GM12878 (cell line): ENCODE measurements at regions not wholly inside any gene's neighbourhood (a gene's known extent, or its start where the extent isn't known, plus 50 kb on each side); places are given as distances from the start of the nearest gene placed in this dataset.

Source experiments
- ATAC-seq: fragments of 200-7000 bp; cut with Tn5 transposase; 3 replicates; pipeline ENCODE4 v1.9.1; 2020; ENCODE audit warnings: mild to moderate bottlenecking, moderate library complexity
- BruUV-seq: library from RNA; stranded (reverse); fragments of 400-500 nt; replicated peaks from 2 replicates; lab custom pipeline; 2021; lab: Mats Ljungman, UMichigan
- CTCF ChIA-PET: fragments of 300-600 bp; sonication (Branson Sonifier 250); formaldehyde crosslinking; extraction: SDS; loops from one replicate; lab custom pipeline; 2021; ENCODE audit warnings: inconsistent platforms; lab: Yijun Ruan, JAX
- POLR2A ChIA-PET: fragments of 350-600 bp; formaldehyde crosslinking; extraction: SDS; loops from one replicate; lab custom pipeline; 2021; ENCODE audit warnings: inconsistent platforms; lab: Charles Lee
- RAD21 ChIA-PET: fragments of 300-600 bp; sonication (Branson Sonifier 250); formaldehyde crosslinking; loops from one replicate; lab custom pipeline; 2023; ENCODE audit warnings: antibody characterized with exemption; ENCODE audit not compliant: unreplicated experiment; lab: Charles Lee
- SMC1A ChIA-PET: fragments of 300-600 bp; sonication (Branson Sonifier 250); formaldehyde crosslinking; loops from one replicate; lab custom pipeline; 2023; ENCODE audit not compliant: unreplicated experiment, uncharacterized antibody; lab: Charles Lee
- DNase-seq: peaks from one replicate; pipeline ENCODE4 v3.0.0-alpha.2; 2011; ENCODE audit warnings: low read depth, low spot score
- FAIRE-seq: peaks from 3 replicates; lab custom pipeline; 2011; peaks lifted over from hg19 to GRCh38; lab: Jason Lieb, UNC
- H2AFZ ChIP-seq: 2 replicates; pipeline ENCODE4 v1.6.0; 2011; ENCODE audit warnings: low read depth, low read length, control low read depth; ENCODE audit not compliant: control insufficient read depth
- H3K27ac ChIP-seq: 2 replicates; pipeline ENCODE4 v1.5.1; 2011; ENCODE audit warnings: control low read depth; ENCODE audit not compliant: control insufficient read depth, insufficient read depth
- H3K27me3 ChIP-seq, 2 experiments: replicated peaks in 1 of 2; 2 replicates each; pipeline versions ENCODE4 v1.6.0 to v1.6.1; 2011; ENCODE audit warnings: low read length in 1 of 2; ENCODE audit not compliant: control insufficient read depth in 2 of 2, insufficient read depth in 2 of 2
- H3K36me3 ChIP-seq, 2 experiments: 2 replicates each; pipeline ENCODE4 v1.5.1; 2011; ENCODE audit warnings: low read length in 1 of 2; ENCODE audit not compliant: control insufficient read depth in 2 of 2, insufficient read depth in 2 of 2
- H3K4me1 ChIP-seq: 2 replicates; pipeline ENCODE4 v1.6.1; 2011; ENCODE audit warnings: mild to moderate bottlenecking, low read length, moderate library complexity, mixed read lengths; ENCODE audit not compliant: control insufficient read depth, insufficient read depth
- H3K4me2 ChIP-seq: 2 replicates; pipeline ENCODE4 v1.6.0; 2011; ENCODE audit warnings: control low read depth; ENCODE audit not compliant: control insufficient read depth, insufficient read depth
- H3K4me3 ChIP-seq: fragments of 200-600 bp; sonication (generic); 2 replicates; pipeline ENCODE4 v1.5.1; 2016
- H3K79me2 ChIP-seq: 2 replicates; pipeline ENCODE4 v1.6.0; 2011; ENCODE audit warnings: low read length; ENCODE audit not compliant: control insufficient read depth, insufficient read depth
- H3K9ac ChIP-seq: 2 replicates; pipeline ENCODE4 v1.8.0; 2011; ENCODE audit warnings: low read length, control low read depth, mixed read lengths; ENCODE audit not compliant: control insufficient read depth, insufficient read depth
- H3K9me3 ChIP-seq: replicated peaks from 3 replicates; pipeline ENCODE4 v1.5.1; 2011; ENCODE audit warnings: mild to moderate bottlenecking, low read length; ENCODE audit not compliant: control insufficient read depth, insufficient read depth
- H4K20me1 ChIP-seq: 2 replicates; pipeline ENCODE4 v1.6.0; 2011; ENCODE audit not compliant: control insufficient read depth, insufficient read depth
- ATF2 ChIP-seq: IDR thresholded peaks from 2 replicates; pipeline ENCODE4 v1.6.1; 2012; ENCODE audit warnings: low read length, inconsistent platforms
- BCL11A ChIP-seq: IDR thresholded peaks from 2 replicates; pipeline ENCODE4 v1.6.1; 2011; ENCODE audit warnings: low read depth, low read length
- CREB1 ChIP-seq: IDR thresholded peaks from 2 replicates; pipeline ENCODE4 v1.6.1; 2012; ENCODE audit warnings: low read depth, mild to moderate bottlenecking, inconsistent platforms
- KDM1A ChIP-seq: fragments of 200-600 bp; sonication (generic); IDR thresholded peaks from 2 replicates; pipeline ENCODE4 v1.6.1; 2016; ENCODE audit warnings: borderline replicate concordance
- MEF2A ChIP-seq: IDR thresholded peaks from 2 replicates; pipeline ENCODE4 v1.6.1; 2011; ENCODE audit warnings: low read depth, mild to moderate bottlenecking, low read length, moderate library complexity; ENCODE audit not compliant: insufficient read depth
- MYB ChIP-seq: fragments of 150-350 bp; IDR thresholded peaks from 2 replicates; pipeline ENCODE4 v1.6.1; 2014; ENCODE audit warnings: mild to moderate bottlenecking, low read depth, low read length, borderline replicate concordance
- MYC ChIP-seq: IDR thresholded peaks from 2 replicates; pipeline ENCODE4 v1.6.1; 2011; ENCODE audit warnings: mild to moderate bottlenecking, low read length, moderate library complexity, inconsistent platforms; ENCODE audit not compliant: insufficient read depth, insufficient replicate concordance, insufficient read length, severe bottlenecking
- NFYA ChIP-seq: IDR thresholded peaks from 2 replicates; pipeline ENCODE4 v1.6.1; 2011; ENCODE audit warnings: low read depth, mild to moderate bottlenecking, low read length, improper control_type of control experiment, borderline replicate concordance
- NR2F1 ChIP-seq: fragments of 450-650 bp; conservative IDR thresholded peaks from 2 replicates; pipeline ENCODE4 v1.6.1; 2017; ENCODE audit warnings: mild to moderate bottlenecking
- PML ChIP-seq: IDR thresholded peaks from 2 replicates; pipeline ENCODE4 v1.6.1; 2012; ENCODE audit warnings: low read length, inconsistent platforms
- POLR2A ChIP-seq: IDR thresholded peaks from 2 replicates; pipeline ENCODE4 v1.6.1; 2011; ENCODE audit warnings: low read depth, mild to moderate bottlenecking, low read length
- REST ChIP-seq: IDR thresholded peaks from 2 replicates; pipeline ENCODE4 v1.6.1; 2012; ENCODE audit warnings: mild to moderate bottlenecking, low read depth, low read length
- SRF ChIP-seq, 2 experiments: IDR thresholded peaks; 2 replicates each; pipeline ENCODE4 v1.6.1; 2011; ENCODE audit warnings: low read depth in 2 of 2, low read length in 2 of 2, mild to moderate bottlenecking in 1 of 2, moderate library complexity in 1 of 2
- SUZ12 ChIP-seq: fragments of 200-600 bp; sonication (generic); IDR thresholded peaks from one replicate; pipeline ENCODE4 v1.6.1; 2018; ENCODE audit warnings: antibody characterized with exemption, mild to moderate bottlenecking; ENCODE audit not compliant: unreplicated experiment
- WRNIP1 ChIP-seq: IDR thresholded peaks from 2 replicates; pipeline ENCODE4 v1.6.1; 2011; ENCODE audit warnings: low read depth, low read length, improper control_type of control experiment, borderline replicate concordance
- WGBS: methylation state at CpG from one replicate; pipeline ENCODE4 v1.1.6; 2016; ENCODE audit warnings: low lambda C conversion rate; ENCODE audit not compliant: insufficient replicate concordance, insufficient coverage; ENCODE audit errors: missing lambda C conversion rate; 5-methylcytosine and 5-hydroxymethylcytosine counted together
- in situ Hi-C: fragments of 300-500 bp; cut with MboI; formaldehyde crosslinking; loops from 9 replicates; pipeline ENCODE4 v1.14.3; 2018; ENCODE audit warnings: mixed read lengths
- intact Hi-C: fragments of 100-400 bp; cut with micrococcal nuclease; formaldehyde crosslinking; loops from one replicate; pipeline ENCODE4 v1.14.2; 2022; ENCODE audit not compliant: unreplicated experiment
- TF ChIP-seq, protein P1 (sequence below): IDR thresholded peaks from 2 replicates; pipeline ENCODE4 v1.6.1; 2012; ENCODE audit warnings: low read depth, low read length, improper control_type of control experiment
- TF ChIP-seq, protein P2 (sequence below): fragments of 450-650 bp; conservative IDR thresholded peaks from 2 replicates; pipeline ENCODE4 v1.6.1; 2017; ENCODE audit warnings: mild to moderate bottlenecking, moderate library complexity

DNA sequence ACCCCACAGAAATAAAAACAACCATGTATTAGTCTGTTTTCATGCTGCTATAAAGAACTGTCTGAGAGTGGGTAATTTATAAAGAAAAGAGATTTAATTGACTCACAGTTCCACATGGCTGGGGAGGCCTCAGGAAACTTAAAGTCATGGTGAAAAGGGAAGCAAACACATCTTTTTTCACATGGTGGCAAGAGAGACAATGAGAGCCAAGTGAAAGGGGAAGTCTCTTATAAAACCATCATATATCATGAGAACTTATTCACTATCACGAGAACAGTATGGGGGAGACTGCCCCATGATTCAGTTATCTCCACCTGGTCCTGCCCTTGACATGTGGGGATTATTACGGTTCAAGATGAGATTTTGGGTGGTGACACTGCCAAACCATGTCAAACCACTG lies 141.5 kb downstream of the ZMAT3 start:
- Histone ChIP-seq H3K4me3 (no peak overlapping the region), H3K79me2 (no peaks in the 10 kb centered on the region), H3K27ac (no peak overlapping the region), H3K4me2 (no peak overlapping the region), H3K9me3 (peaks cover 5% of the 10 kb centered on the region; the same call in 2 of the 3 replicates), H3K9ac (no peak overlapping the region), H4K20me1 (no peaks in the 10 kb centered on the region), H3K36me3 (no peaks in the 10 kb centered on the region), H3K27me3 (no peaks in the 10 kb centered on the region), H2AFZ (no peak overlapping the region), H3K4me1 (no peaks in the 10 kb centered on the region)
- ChIA-PET POLR2A (no interaction called here), CTCF (no interaction called here), SMC1A (interaction anchor here (0.7 kb wide), 1 partner anchor 39 kb away, joined by 4 read pairs; no protein-coding TSS in a partner anchor), RAD21 (no interaction called here)
- intact Hi-C loops: no loop called here
- WGBS: 0% methylated on average over 2 of the region's 2 CpGs
- no TSS peak for BruUV-seq
- TF ChIP-seq NFYA (no peak), BCL11A (no peak), KDM1A (no peak), MEF2A (no peak), PML (no peak), SUZ12 (no peak), POLR2A (no peak), WRNIP1 (no peak), MYC (no peak), CREB1 (no peak), SRF (IDR thresholded peaks at IDR 0.05; ENCODE audit: low read depth in 2 of 2, low read length in 2 of 2) (no peak), MYB (no peak), REST (no peak), ATF2 (no peak), NR2F1 (no peak)
- TF ChIP-seq, protein P1, sequence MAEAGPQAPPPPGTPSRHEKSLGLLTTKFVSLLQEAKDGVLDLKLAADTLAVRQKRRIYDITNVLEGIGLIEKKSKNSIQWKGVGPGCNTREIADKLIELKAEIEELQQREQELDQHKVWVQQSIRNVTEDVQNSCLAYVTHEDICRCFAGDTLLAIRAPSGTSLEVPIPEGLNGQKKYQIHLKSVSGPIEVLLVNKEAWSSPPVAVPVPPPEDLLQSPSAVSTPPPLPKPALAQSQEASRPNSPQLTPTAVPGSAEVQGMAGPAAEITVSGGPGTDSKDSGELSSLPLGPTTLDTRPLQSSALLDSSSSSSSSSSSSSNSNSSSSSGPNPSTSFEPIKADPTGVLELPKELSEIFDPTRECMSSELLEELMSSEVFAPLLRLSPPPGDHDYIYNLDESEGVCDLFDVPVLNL: no peak
- TF ChIP-seq, protein P2, sequence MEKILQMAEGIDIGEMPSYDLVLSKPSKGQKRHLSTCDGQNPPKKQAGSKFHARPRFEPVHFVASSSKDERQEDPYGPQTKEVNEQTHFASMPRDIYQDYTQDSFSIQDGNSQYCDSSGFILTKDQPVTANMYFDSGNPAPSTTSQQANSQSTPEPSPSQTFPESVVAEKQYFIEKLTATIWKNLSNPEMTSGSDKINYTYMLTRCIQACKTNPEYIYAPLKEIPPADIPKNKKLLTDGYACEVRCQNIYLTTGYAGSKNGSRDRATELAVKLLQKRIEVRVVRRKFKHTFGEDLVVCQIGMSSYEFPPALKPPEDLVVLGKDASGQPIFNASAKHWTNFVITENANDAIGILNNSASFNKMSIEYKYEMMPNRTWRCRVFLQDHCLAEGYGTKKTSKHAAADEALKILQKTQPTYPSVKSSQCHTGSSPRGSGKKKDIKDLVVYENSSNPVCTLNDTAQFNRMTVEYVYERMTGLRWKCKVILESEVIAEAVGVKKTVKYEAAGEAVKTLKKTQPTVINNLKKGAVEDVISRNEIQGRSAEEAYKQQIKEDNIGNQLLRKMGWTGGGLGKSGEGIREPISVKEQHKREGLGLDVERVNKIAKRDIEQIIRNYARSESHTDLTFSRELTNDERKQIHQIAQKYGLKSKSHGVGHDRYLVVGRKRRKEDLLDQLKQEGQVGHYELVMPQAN: no peak
- in situ Hi-C loops: no loop called here
- no peak for FAIRE-seq
- ATAC-seq: no peak
- no peak for DNase-seq
